ENCODE measurements at regions not wholly inside any gene's neighbourhood (a gene's known extent, or its start where the extent isn't known, plus 50 kb on each side); places are given as distances from the start of the nearest gene placed in this dataset.

DNA sequence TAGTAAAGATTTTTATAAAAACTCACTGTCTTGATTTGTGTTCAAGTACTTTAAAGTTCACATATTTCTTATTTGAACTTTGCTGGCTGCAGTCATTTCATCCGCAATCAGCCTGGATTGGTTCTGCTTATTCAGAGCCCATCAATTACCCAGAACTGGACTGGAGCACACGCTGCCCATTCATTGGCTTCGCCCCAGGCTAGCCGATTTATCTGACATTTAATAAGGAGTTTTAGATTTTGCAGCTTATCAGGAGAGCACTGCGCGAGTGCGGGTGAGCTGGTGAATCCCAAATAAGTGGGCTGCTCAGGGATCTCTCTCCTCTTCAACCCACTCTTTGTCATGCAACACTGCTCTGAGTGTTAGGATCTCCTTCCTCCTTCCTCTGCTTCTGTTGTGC lies 166.0 kb upstream of the GPR26 start:
- TF ChIP-seq ZNF565 (CRISPR knock-in tag; conservative IDR thresholded peaks at IDR 0.05; ENCODE audit: low read depth), result no peak
- TF ChIP-seq ARNTL (CRISPR knock-in tag; IDR thresholded peaks at IDR 0.05; ENCODE audit: borderline replicate concordance, low read depth), result no peak
- no peak for TF ChIP-seq TOX (CRISPR knock-in tag; IDR thresholded peaks at IDR 0.05; ENCODE audit: borderline replicate concordance)
- no peak for TF ChIP-seq ZFP3 (CRISPR knock-in tag; IDR thresholded peaks at IDR 0.05)
- no peak for TF ChIP-seq RARB (CRISPR knock-in tag; IDR thresholded peaks at IDR 0.05)
- TF ChIP-seq, protein P1, sequence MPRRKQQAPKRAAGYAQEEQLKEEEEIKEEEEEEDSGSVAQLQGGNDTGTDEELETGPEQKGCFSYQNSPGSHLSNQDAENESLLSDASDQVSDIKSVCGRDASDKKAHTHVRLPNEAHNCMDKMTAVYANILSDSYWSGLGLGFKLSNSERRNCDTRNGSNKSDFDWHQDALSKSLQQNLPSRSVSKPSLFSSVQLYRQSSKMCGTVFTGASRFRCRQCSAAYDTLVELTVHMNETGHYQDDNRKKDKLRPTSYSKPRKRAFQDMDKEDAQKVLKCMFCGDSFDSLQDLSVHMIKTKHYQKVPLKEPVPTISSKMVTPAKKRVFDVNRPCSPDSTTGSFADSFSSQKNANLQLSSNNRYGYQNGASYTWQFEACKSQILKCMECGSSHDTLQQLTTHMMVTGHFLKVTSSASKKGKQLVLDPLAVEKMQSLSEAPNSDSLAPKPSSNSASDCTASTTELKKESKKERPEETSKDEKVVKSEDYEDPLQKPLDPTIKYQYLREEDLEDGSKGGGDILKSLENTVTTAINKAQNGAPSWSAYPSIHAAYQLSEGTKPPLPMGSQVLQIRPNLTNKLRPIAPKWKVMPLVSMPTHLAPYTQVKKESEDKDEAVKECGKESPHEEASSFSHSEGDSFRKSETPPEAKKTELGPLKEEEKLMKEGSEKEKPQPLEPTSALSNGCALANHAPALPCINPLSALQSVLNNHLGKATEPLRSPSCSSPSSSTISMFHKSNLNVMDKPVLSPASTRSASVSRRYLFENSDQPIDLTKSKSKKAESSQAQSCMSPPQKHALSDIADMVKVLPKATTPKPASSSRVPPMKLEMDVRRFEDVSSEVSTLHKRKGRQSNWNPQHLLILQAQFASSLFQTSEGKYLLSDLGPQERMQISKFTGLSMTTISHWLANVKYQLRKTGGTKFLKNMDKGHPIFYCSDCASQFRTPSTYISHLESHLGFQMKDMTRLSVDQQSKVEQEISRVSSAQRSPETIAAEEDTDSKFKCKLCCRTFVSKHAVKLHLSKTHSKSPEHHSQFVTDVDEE (CRISPR knock-in tag; IDR thresholded peaks at IDR 0.05), result no peak
- TF ChIP-seq, protein P2, sequence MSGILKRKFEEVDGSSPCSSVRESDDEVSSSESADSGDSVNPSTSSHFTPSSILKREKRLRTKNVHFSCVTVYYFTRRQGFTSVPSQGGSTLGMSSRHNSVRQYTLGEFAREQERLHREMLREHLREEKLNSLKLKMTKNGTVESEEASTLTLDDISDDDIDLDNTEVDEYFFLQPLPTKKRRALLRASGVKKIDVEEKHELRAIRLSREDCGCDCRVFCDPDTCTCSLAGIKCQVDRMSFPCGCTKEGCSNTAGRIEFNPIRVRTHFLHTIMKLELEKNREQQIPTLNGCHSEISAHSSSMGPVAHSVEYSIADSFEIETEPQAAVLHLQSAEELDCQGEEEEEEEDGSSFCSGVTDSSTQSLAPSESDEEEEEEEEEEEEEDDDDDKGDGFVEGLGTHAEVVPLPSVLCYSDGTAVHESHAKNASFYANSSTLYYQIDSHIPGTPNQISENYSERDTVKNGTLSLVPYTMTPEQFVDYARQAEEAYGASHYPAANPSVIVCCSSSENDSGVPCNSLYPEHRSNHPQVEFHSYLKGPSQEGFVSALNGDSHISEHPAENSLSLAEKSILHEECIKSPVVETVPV (CRISPR knock-in tag; IDR thresholded peaks at IDR 0.05), result no peak

All from SK-N-SH treated with all-trans-retinoic acid at 6 μM for 48 hours (cell line).